NT2/D1 (cell line): ENCODE measurements at regions not wholly inside any gene's neighbourhood (a gene's known extent, or its start where the extent isn't known, plus 50 kb on each side); places are given as distances from the start of the nearest gene placed in this dataset.
"Not testable (repeated sequence)": the region's sequence is repeated elsewhere in the genome, so short reads cannot be mapped to it uniquely, and the experiment has no call there.

Source experiments
- SUZ12 ChIP-seq: IDR thresholded peaks from 2 replicates; pipeline ENCODE4 v1.6.1; 2011; ENCODE audit not compliant: insufficient read length, insufficient read depth; ENCODE audit errors: extremely low read depth
- YY1 ChIP-seq: IDR thresholded peaks from 2 replicates; pipeline ENCODE4 v1.6.1; 2011; ENCODE audit not compliant: insufficient read length, insufficient read depth

GRCh38 chr7:76959573-76960399 is 72.4 kb downstream of the SPDYE17 start:
- TF ChIP-seq SUZ12, YY1: not testable (repeated sequence)
